ENCODE measurements at regions not wholly inside any gene's neighbourhood (a gene's known extent, or its start where the extent isn't known, plus 50 kb on each side); places are given as distances from the start of the nearest gene placed in this dataset.

DNA sequence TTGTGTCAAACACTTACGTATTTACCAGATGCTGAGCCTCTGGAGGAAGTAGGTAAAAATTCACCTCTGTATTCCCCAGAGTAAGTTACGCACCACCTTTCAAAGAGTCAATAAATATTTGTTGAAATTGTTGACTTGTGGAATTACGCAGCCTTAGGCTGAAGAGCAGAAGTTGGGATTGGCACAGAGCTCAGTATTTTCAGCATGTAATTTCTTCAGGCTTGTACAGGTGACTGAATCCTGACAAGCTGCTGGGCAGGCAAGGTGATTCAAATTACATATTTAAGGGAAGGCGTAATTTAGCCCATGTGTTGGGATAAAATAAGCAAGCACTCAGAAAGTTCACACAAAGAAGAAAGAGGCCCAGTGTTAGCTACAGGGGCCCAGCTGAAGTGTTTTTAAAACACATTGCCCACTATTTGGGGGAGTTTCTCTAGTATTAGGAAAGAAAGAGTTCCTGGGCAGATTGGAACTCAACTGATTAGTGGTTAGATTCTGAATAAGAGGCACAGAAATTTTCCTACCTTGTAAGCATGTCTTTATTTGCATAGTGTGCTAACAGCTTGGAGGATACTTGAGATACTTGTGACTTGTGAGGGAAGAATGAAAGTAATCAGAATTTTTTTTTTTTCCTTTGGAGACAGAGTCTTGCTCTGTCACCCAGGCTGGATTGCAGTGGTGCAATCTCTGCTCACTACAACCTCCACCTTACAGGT is 165.3 kb upstream of the FBXL7 start:
- TF ChIP-seq POLR2A (IDR thresholded peaks at IDR 0.05) = no peak
- TF ChIP-seq, protein P1, sequence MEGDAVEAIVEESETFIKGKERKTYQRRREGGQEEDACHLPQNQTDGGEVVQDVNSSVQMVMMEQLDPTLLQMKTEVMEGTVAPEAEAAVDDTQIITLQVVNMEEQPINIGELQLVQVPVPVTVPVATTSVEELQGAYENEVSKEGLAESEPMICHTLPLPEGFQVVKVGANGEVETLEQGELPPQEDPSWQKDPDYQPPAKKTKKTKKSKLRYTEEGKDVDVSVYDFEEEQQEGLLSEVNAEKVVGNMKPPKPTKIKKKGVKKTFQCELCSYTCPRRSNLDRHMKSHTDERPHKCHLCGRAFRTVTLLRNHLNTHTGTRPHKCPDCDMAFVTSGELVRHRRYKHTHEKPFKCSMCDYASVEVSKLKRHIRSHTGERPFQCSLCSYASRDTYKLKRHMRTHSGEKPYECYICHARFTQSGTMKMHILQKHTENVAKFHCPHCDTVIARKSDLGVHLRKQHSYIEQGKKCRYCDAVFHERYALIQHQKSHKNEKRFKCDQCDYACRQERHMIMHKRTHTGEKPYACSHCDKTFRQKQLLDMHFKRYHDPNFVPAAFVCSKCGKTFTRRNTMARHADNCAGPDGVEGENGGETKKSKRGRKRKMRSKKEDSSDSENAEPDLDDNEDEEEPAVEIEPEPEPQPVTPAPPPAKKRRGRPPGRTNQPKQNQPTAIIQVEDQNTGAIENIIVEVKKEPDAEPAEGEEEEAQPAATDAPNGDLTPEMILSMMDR (IDR thresholded peaks at IDR 0.05 in 4 of 5, conservative IDR thresholded peaks at IDR 0.05 in 1 of 5) = no peak
